ENCODE measurements at regions not wholly inside any gene's neighbourhood (a gene's known extent, or its start where the extent isn't known, plus 50 kb on each side); places are given as distances from the start of the nearest gene placed in this dataset.

- Histone ChIP-seq H3K36me3 (no peaks in the 10 kb centered on the region), H3K4me3 (ENCODE audit: low read depth, low read length) (no peak overlapping the region), H3K9me3 (ENCODE audit: severe bottlenecking) (no peaks in the 10 kb centered on the region), H3K27me3 (ENCODE audit: insufficient read depth, low read depth, severe bottlenecking) (no peaks in the 10 kb centered on the region), H3K27ac (no peak overlapping the region)
- no peak for DNase-seq
- TF ChIP-seq, protein P1, sequence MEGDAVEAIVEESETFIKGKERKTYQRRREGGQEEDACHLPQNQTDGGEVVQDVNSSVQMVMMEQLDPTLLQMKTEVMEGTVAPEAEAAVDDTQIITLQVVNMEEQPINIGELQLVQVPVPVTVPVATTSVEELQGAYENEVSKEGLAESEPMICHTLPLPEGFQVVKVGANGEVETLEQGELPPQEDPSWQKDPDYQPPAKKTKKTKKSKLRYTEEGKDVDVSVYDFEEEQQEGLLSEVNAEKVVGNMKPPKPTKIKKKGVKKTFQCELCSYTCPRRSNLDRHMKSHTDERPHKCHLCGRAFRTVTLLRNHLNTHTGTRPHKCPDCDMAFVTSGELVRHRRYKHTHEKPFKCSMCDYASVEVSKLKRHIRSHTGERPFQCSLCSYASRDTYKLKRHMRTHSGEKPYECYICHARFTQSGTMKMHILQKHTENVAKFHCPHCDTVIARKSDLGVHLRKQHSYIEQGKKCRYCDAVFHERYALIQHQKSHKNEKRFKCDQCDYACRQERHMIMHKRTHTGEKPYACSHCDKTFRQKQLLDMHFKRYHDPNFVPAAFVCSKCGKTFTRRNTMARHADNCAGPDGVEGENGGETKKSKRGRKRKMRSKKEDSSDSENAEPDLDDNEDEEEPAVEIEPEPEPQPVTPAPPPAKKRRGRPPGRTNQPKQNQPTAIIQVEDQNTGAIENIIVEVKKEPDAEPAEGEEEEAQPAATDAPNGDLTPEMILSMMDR (IDR thresholded peaks at IDR 0.05; ENCODE audit: low read depth, low read length): no peak
Observed at GRCh38 chr1:29651684-29652665, 415.7 kb downstream of the PTPRU start.

GRCh38 chr1:29651246-29651645 lies 414.9 kb downstream of the PTPRU start:
- TF ChIP-seq, protein P1 (IDR thresholded peaks at IDR 0.05; ENCODE audit: low read depth, low read length): no peak
- DNase-seq: no peak
- no peak overlapping the region for H3K4me3 ChIP-seq (ENCODE audit: low read depth, low read length)

DNA sequence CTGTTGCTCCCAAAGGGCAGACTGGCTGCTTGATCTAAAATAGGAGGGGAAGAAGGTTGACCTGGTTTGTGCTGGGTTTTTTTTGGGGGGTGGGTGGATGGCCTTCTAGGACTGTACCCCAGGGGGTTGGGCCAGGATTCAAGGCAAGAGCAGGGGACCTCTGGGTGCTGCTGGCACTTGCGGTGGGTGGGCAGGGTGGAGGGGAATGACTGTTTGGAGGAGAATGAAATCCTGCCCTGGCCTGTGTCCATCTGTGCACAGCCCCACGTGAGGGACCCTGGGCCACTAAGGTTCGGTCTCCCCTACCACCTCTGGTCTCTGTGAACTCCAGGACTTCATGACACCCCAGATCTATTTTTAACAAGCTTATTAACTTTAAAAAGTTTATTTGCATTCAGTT lies 414.2 kb downstream of the PTPRU start:
- Histone ChIP-seq H3K27me3 (ENCODE audit: insufficient read depth, low read depth, severe bottlenecking) (no peaks in the 10 kb centered on the region), H3K27ac (no peak overlapping the region), H3K9me3 (ENCODE audit: severe bottlenecking) (no peaks in the 10 kb centered on the region), H3K4me3 (ENCODE audit: low read depth, low read length) (no peak overlapping the region), H3K36me3 (no peaks in the 10 kb centered on the region)
- TF ChIP-seq, protein P1 (IDR thresholded peaks at IDR 0.05; ENCODE audit: low read depth, low read length): no peak
- DNase-seq: peak; percentile 0

More at GRCh38 chr1:29651246-29651645, 414.9 kb downstream of the PTPRU start:
- no peaks in the 10 kb centered on the region for H3K27me3 ChIP-seq (ENCODE audit: insufficient read depth, low read depth, severe bottlenecking)
- no peaks in the 10 kb centered on the region for H3K36me3 ChIP-seq
- H3K27ac ChIP-seq: no peak overlapping the region
- H3K9me3 ChIP-seq (ENCODE audit: severe bottlenecking): no peaks in the 10 kb centered on the region

DNA sequence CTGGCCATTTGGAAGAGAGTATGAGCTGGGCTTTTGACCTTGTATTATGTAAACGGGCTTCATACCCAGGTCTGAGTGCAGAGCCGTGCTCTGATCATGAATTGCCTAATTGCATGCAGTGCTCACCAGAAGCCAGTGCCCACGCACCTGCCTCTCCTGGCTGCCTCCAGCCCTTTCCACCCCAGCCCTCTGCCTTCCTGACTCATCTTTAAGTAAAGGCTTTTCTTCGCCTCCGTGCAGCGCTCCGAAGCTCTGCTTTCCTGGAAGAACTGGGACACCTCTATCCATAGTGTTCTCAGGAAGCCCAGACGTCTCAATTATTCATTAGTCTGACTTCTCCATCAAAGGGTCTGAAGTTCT lies 413.7 kb downstream of the PTPRU start:
- Histone ChIP-seq H3K27me3 (ENCODE audit: insufficient read depth, low read depth, severe bottlenecking) (no peaks in the 10 kb centered on the region), H3K4me3 (ENCODE audit: low read depth, low read length) (no peak overlapping the region), H3K27ac (no peak overlapping the region), H3K9me3 (ENCODE audit: severe bottlenecking) (no peaks in the 10 kb centered on the region), H3K36me3 (no peaks in the 10 kb centered on the region)
- TF ChIP-seq, protein P1 (IDR thresholded peaks at IDR 0.05; ENCODE audit: low read depth, low read length): no peak
- DNase-seq: peak; percentile 0

- no peaks in the 10 kb centered on the region for H3K9me3 ChIP-seq (ENCODE audit: severe bottlenecking)
- H3K27me3 ChIP-seq (ENCODE audit: insufficient read depth, low read depth, severe bottlenecking): no peaks in the 10 kb centered on the region
- TF ChIP-seq, protein P1 (IDR thresholded peaks at IDR 0.05; ENCODE audit: low read depth, low read length): no peak
Observed at GRCh38 chr1:29649189-29650040, 413.1 kb downstream of the PTPRU start.

More at GRCh38 chr1:29649189-29650040, 413.1 kb downstream of the PTPRU start:
- no peak overlapping the region for H3K4me3 ChIP-seq (ENCODE audit: low read depth, low read length)
- H3K36me3 ChIP-seq: no peaks in the 10 kb centered on the region
- DNase-seq: peak; percentile 3
- no peak overlapping the region for H3K27ac ChIP-seq
